Fibroblast of lung (primary cell): ENCODE measurements at regions not wholly inside any gene's neighbourhood (a gene's known extent, or its start where the extent isn't known, plus 50 kb on each side); places are given as distances from the start of the nearest gene placed in this dataset.

Experiments
- EZH2 ChIP-seq: IDR thresholded peaks from 2 replicates; pipeline ENCODE4 v1.5.1; 2012; ENCODE audit warnings: low read length, control low read depth, mild to moderate bottlenecking; ENCODE audit errors: missing control alignments
- TF ChIP-seq, protein P1 (sequence below), 2 donors: IDR thresholded peaks in 1 of 2; conservative IDR thresholded peaks in 1 of 2; 1 replicate in 1 of 2; 2 replicates in 1 of 2; pipeline ENCODE4 v1.5.1; 2011 to 2012; ENCODE audit warnings: low read length in 2 of 2, control low read depth in 1 of 2, inconsistent platforms in 1 of 2, low read depth in 1 of 2, mild to moderate bottlenecking in 1 of 2

DNA sequence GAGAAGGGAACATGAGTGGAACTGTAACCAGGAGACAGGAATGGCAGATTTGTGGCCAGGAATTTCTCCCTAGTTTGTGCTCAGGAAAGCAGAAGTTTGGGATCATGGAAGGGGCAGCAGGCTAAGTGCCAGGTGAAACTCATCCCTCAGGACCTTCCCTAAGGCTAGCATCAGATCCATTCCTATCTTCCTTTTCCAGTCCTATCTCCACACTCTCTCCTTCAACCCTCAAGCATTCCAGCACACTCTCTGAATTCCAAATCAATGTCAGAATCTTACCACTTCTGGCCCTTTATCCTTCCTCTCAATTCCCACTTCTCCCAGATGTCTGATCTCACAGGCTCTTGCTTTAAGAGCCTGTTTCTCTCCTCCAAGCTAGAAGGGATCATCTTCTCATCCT is 53.2 kb upstream of the GRIA1 start:
- TF ChIP-seq, protein P1, sequence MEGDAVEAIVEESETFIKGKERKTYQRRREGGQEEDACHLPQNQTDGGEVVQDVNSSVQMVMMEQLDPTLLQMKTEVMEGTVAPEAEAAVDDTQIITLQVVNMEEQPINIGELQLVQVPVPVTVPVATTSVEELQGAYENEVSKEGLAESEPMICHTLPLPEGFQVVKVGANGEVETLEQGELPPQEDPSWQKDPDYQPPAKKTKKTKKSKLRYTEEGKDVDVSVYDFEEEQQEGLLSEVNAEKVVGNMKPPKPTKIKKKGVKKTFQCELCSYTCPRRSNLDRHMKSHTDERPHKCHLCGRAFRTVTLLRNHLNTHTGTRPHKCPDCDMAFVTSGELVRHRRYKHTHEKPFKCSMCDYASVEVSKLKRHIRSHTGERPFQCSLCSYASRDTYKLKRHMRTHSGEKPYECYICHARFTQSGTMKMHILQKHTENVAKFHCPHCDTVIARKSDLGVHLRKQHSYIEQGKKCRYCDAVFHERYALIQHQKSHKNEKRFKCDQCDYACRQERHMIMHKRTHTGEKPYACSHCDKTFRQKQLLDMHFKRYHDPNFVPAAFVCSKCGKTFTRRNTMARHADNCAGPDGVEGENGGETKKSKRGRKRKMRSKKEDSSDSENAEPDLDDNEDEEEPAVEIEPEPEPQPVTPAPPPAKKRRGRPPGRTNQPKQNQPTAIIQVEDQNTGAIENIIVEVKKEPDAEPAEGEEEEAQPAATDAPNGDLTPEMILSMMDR (conservative IDR thresholded peaks at IDR 0.05 in 1 of 2, IDR thresholded peaks at IDR 0.05 in 1 of 2; ENCODE audit: low read depth in 1 of 2, low read length in 2 of 2): no peak
- no peak for TF ChIP-seq EZH2
